ENCODE measurements at regions not wholly inside any gene's neighbourhood (a gene's known extent, or its start where the extent isn't known, plus 50 kb on each side); places are given as distances from the start of the nearest gene placed in this dataset.

- DNase-seq (no peak), ATAC-seq (ENCODE audit: low read depth) (no peak)
- intact Hi-C loops (cut with micrococcal nuclease): no loop called here
- H2AFZ ChIP-seq (ENCODE audit: insufficient read depth, low read depth, low read length, poor library complexity, severe bottlenecking): no peak overlapping the region
- Mint-ChIP-seq H3K27ac (no peak overlapping the region), H3K4me3 (no peak overlapping the region), H3K27me3 (peaks cover 9% of the 10 kb centered on the region), H3K4me1 (no peaks in the 10 kb centered on the region), H3K9me3 (ENCODE audit: insufficient read depth) (peaks cover 9% of the 10 kb centered on the region)
- no peak overlapping the region for H3K9ac ChIP-seq (ENCODE audit: low read length)
- H3K4me1 ChIP-seq (ENCODE audit: control insufficient read depth in 2 of 2, insufficient read depth in 2 of 2, low read length in 2 of 2): no peaks in the 10 kb centered on the region
- no peaks in the 10 kb centered on the region for H3K36me3 ChIP-seq (replicated peaks in 1 of 2; ENCODE audit: control extremely low read depth in 1 of 2, control insufficient read depth in 1 of 2, extremely low read depth in 1 of 2, insufficient read depth in 2 of 2, low read length in 1 of 2)
- H3K27me3 ChIP-seq (replicated peaks in 1 of 4; ENCODE audit: control extremely low read depth in 1 of 4, control insufficient read depth in 3 of 4, insufficient read depth in 4 of 4, low read length in 3 of 4): peaks cover 0 to 4% (median 0%) of the 10 kb centered on the region in 4 experiments
- no peaks in the 10 kb centered on the region for H4K20me1 ChIP-seq (ENCODE audit: control insufficient read depth, insufficient read depth, low read length, poor library complexity, severe bottlenecking)
- no peak overlapping the region for H3K4me3 ChIP-seq (ENCODE audit: control extremely low read depth in 1 of 5, extremely low read depth in 1 of 5, insufficient read depth in 1 of 5, low read depth in 2 of 5, low read length in 4 of 5)
- ChIA-PET POLR2A (no interaction called here), CTCF (no interaction called here)
- H3K4me2 ChIP-seq (replicated peaks; ENCODE audit: low read depth, low read length, poor library complexity, severe bottlenecking): no peak overlapping the region
- H3K27ac ChIP-seq (ENCODE audit: low read length in 2 of 2): no peak overlapping the region
- no peaks in the 10 kb centered on the region for H3K79me2 ChIP-seq (ENCODE audit: control insufficient read depth, insufficient read depth, low read length)
- WGBS (ENCODE audit: insufficient coverage): 42% methylated on average over 20 of the region's 20 CpGs
- H3K9me3 ChIP-seq (ENCODE audit: control extremely low read depth in 1 of 3, control insufficient read depth in 2 of 3, insufficient read depth in 1 of 3, low read length in 2 of 3): peaks cover 0 to 10% (median 0%) of the 10 kb centered on the region in 3 donors
- TF ChIP-seq EZH2 (IDR thresholded peaks at IDR 0.05; ENCODE audit: borderline replicate concordance, insufficient read depth, low read depth, low read length, poor library complexity, severe bottlenecking): no peak
- no peak for TF ChIP-seq CTCF (IDR thresholded peaks at IDR 0.05)
These were observed 67.1 kb upstream of the ZNF469 start for GRCh38 chr16:88315543-88316105.

- Mint-ChIP-seq H3K4me3 (no peak overlapping the region), H3K27ac (no peak overlapping the region), H3K27me3 (peaks cover 5% of the 10 kb centered on the region), H3K4me1 (no peaks in the 10 kb centered on the region), H3K9me3 (ENCODE audit: insufficient read depth) (peaks cover 9% of the 10 kb centered on the region)
- H2AFZ ChIP-seq (ENCODE audit: insufficient read depth, low read depth, low read length, poor library complexity, severe bottlenecking): no peak overlapping the region
- peaks cover 0 to 4% (median 0%) of the 10 kb centered on the region in 4 experiments for H3K27me3 ChIP-seq (replicated peaks in 1 of 4; ENCODE audit: control extremely low read depth in 1 of 4, control insufficient read depth in 3 of 4, insufficient read depth in 4 of 4, low read length in 3 of 4)
- H3K4me2 ChIP-seq (replicated peaks; ENCODE audit: low read depth, low read length, poor library complexity, severe bottlenecking): no peak overlapping the region
- WGBS (ENCODE audit: insufficient coverage): 96% methylated on average over 13 of the region's 17 CpGs
- no peaks in the 10 kb centered on the region for H3K36me3 ChIP-seq (replicated peaks in 1 of 2; ENCODE audit: control extremely low read depth in 1 of 2, control insufficient read depth in 1 of 2, extremely low read depth in 1 of 2, insufficient read depth in 2 of 2, low read length in 1 of 2)
- ChIA-PET CTCF (no interaction called here), POLR2A (no interaction called here)
- no peaks in the 10 kb centered on the region for H3K4me1 ChIP-seq (ENCODE audit: control insufficient read depth in 2 of 2, insufficient read depth in 2 of 2, low read length in 2 of 2)
- no peak overlapping the region for H3K4me3 ChIP-seq (ENCODE audit: control extremely low read depth in 1 of 5, extremely low read depth in 1 of 5, insufficient read depth in 1 of 5, low read depth in 2 of 5, low read length in 4 of 5)
- H3K9me3 ChIP-seq (ENCODE audit: control extremely low read depth in 1 of 3, control insufficient read depth in 2 of 3, insufficient read depth in 1 of 3, low read length in 2 of 3): peaks cover 0 to 15% (median 0%) of the 10 kb centered on the region in 3 donors
- no peak overlapping the region for H3K27ac ChIP-seq (ENCODE audit: low read length in 2 of 2)
- no peak for TF ChIP-seq EZH2 (IDR thresholded peaks at IDR 0.05; ENCODE audit: borderline replicate concordance, insufficient read depth, low read depth, low read length, poor library complexity, severe bottlenecking)
- TF ChIP-seq CTCF (IDR thresholded peaks at IDR 0.05): no peak
- no peak overlapping the region for H3K9ac ChIP-seq (ENCODE audit: low read length)
- H4K20me1 ChIP-seq (ENCODE audit: control insufficient read depth, insufficient read depth, low read length, poor library complexity, severe bottlenecking): no peaks in the 10 kb centered on the region
- no peak for DNase-seq
- H3K79me2 ChIP-seq (ENCODE audit: control insufficient read depth, insufficient read depth, low read length): no peaks in the 10 kb centered on the region
- ATAC-seq (ENCODE audit: low read depth): no peak
- intact Hi-C loops (cut with micrococcal nuclease): no loop called here
These were observed 66.6 kb upstream of the ZNF469 start for GRCh38 chr16:88316151-88316550.
